ENCODE measurements at regions not wholly inside any gene's neighbourhood (a gene's known extent, or its start where the extent isn't known, plus 50 kb on each side); places are given as distances from the start of the nearest gene placed in this dataset.

DNA sequence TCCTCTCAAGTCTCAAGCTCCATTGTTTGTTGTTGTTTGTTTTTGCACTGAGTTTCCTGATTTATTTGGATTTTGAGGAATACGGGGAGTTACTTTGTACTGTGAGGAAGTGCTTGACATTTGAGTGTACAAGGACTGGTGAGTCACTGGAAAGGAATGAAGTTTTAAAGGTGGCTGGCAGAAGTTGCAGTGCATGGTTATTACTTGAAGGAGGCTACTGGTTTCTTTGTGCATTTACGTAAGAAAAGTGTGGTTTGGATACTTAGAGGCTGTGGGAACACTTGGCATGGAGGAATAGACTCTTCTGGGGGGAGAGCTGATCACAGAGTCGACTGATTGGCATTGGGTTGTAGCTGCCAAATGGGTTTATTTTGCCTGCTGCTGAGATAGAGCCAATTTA, 919.0 kb downstream of the TAF11L14 start (continued):
- TF ChIP-seq ZNF280B (CRISPR knock-in tag; IDR thresholded peaks at IDR 0.05): no peak
- TF ChIP-seq RBBP5 (IDR thresholded peaks at IDR 0.05; ENCODE audit: borderline replicate concordance, insufficient read depth, low read length, poor library complexity, severe bottlenecking): no peak
- no peak for TF ChIP-seq ZC3H4 (CRISPR knock-in tag; IDR thresholded peaks at IDR 0.05; ENCODE audit: borderline replicate concordance)
- no peak for TF ChIP-seq RBM25 (IDR thresholded peaks at IDR 0.05; ENCODE audit: low read depth, low read length, severe bottlenecking)
- TF ChIP-seq SIN3A (IDR thresholded peaks at IDR 0.05; ENCODE audit: borderline replicate concordance in 2 of 2, control insufficient read depth in 1 of 2, low read depth in 2 of 2, low read length in 2 of 2): no peak
- no peak for TF ChIP-seq FOXA3 (CRISPR knock-in tag; conservative IDR thresholded peaks at IDR 0.05 in 1 of 2, IDR thresholded peaks at IDR 0.05 in 1 of 2)
- TF ChIP-seq KLF1 (tag; IDR thresholded peaks at IDR 0.05): no peak

DNA sequence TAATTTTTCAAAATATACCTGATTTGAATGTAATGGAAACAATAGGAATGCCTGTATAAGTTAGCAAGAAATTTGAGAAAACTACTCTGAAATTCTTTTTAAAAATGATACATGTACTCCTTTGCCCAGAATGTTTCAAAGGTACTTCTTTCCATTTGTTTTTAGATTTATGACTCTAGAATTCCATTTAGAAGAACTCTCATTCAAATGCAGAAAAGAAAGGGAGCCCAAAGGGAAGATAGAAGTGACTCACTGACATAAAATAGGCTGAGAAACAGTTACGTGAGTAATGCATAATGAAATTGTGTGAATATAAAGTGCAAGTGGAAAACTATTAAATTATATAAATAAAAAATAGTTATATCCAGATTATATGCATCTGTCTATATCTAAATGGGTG, 926.3 kb downstream of the TAF11L14 start:
- in situ Hi-C loops (cut with MboI): no loop called here
- Histone ChIP-seq H3K9me3 (replicated peaks; ENCODE audit: control insufficient read depth, insufficient read depth, low read depth, low read length) (no peaks in the 10 kb centered on the region), H3K4me1 (replicated peaks in 1 of 2; ENCODE audit: control insufficient read depth in 2 of 2, insufficient read depth in 2 of 2, low read length in 2 of 2) (no peaks in the 10 kb centered on the region), H3K9me1 (ENCODE audit: control insufficient read depth, insufficient read depth, low read length) (no peaks in the 10 kb centered on the region), H3K36me3 (ENCODE audit: control insufficient read depth, insufficient read depth, low read length) (no peaks in the 10 kb centered on the region), H3K27ac (ENCODE audit: extremely low read depth, low read depth, low read length) (no peak overlapping the region), H4K20me1 (replicated peaks; ENCODE audit: control insufficient read depth, insufficient read depth, low read length) (no peaks in the 10 kb centered on the region), H3K27me3 (ENCODE audit: control insufficient read depth in 2 of 2, insufficient read depth in 2 of 2, low read length in 2 of 2) (no peaks in the 10 kb centered on the region), H2AFZ (ENCODE audit: low read depth, low read length) (no peak overlapping the region), H3K4me3 (no peak overlapping the region), H3K9ac (ENCODE audit: insufficient read depth in 1 of 2, low read depth in 2 of 2, low read length in 2 of 2) (no peak overlapping the region), H3K79me2 (ENCODE audit: control insufficient read depth, insufficient read depth, low read length) (no peaks in the 10 kb centered on the region), H3K4me2 (ENCODE audit: insufficient read depth, low read length) (no peak overlapping the region)
- ATAC-seq: no peak
- BruUV-seq (replicated peaks): no TSS peak
- intact Hi-C loops (cut with micrococcal nuclease): no loop called here
- 7% methylated on average over 1 of the region's 1 CpG for WGBS (ENCODE audit: insufficient coverage, low coverage, missing lambda C conversion rate)
- ChIA-PET CTCF (ENCODE audit: low intra/inter-chr PET ratio) (no interaction called here), POLR2A (no interaction called here)
- no peak for FAIRE-seq
- TF ChIP-seq TEAD2 (tag; IDR thresholded peaks at IDR 0.05) (no peak), MAFF (IDR thresholded peaks at IDR 0.05; ENCODE audit: low read length) (no peak), ZNF263 (CRISPR knock-in tag; IDR thresholded peaks at IDR 0.05; ENCODE audit: borderline replicate concordance) (no peak), BDP1 (IDR thresholded peaks at IDR 0.05; ENCODE audit: insufficient read depth, insufficient read length) (no peak), ZBTB34 (CRISPR knock-in tag; IDR thresholded peaks at IDR 0.05) (no peak), NEUROD1 (IDR thresholded peaks at IDR 0.05; ENCODE audit: borderline replicate concordance, low read depth, low read length, partially characterized antibody) (no peak), SNRNP70 (optimal IDR thresholded peaks at IDR 0.05; ENCODE audit: low read depth, low read length) (no peak)
- DNase-seq (ENCODE audit: extremely low read depth in 1 of 4, low spot score in 3 of 4): no peak
